HepG2 (cell line): ENCODE measurements at regions not wholly inside any gene's neighbourhood (a gene's known extent, or its start where the extent isn't known, plus 50 kb on each side); places are given as distances from the start of the nearest gene placed in this dataset.

Experiments
- CC2D1A ChIP-seq: sonication (generic); formaldehyde crosslinking; IDR thresholded peaks from 2 replicates; pipeline ENCODE4 v1.8.1; 2023; ENCODE audit warnings: mild to moderate bottlenecking, missing genetic modification reagents
- FIP1L1 ChIP-seq: fragments of 200-400 bp; formaldehyde crosslinking; IDR thresholded peaks from 2 replicates; pipeline ENCODE4 v1.6.1; 2018; ENCODE audit warnings: low read depth, mild to moderate bottlenecking, low read length, moderate library complexity, borderline replicate concordance; ENCODE audit not compliant: insufficient read depth
- HOXA9 ChIP-seq: sonication (generic); formaldehyde crosslinking; IDR thresholded peaks from 2 replicates; pipeline ENCODE4 v1.8.1; 2022; ENCODE audit warnings: missing genetic modification reagents, mild to moderate bottlenecking, moderate library complexity, borderline replicate concordance
- KLF6 ChIP-seq: IDR thresholded peaks from 2 replicates; pipeline ENCODE4 v1.8.0; 2016; ENCODE audit warnings: missing biosample characterization, missing genetic modification reagents
- KLF9 ChIP-seq: IDR thresholded peaks from 2 replicates; pipeline ENCODE4 v1.6.1; 2016; ENCODE audit warnings: low read depth
- NFYB ChIP-seq: sonication (generic); formaldehyde crosslinking; IDR thresholded peaks from 2 replicates; pipeline ENCODE4 v1.4.0; 2020; ENCODE audit warnings: missing genetic modification reagents
- SIX4 ChIP-seq: sonication (generic); formaldehyde crosslinking; IDR thresholded peaks from 2 replicates; pipeline ENCODE4 v1.4.0; 2020; ENCODE audit warnings: missing genetic modification reagents
- TMF1 ChIP-seq: sonication (generic); formaldehyde crosslinking; IDR thresholded peaks from 2 replicates; pipeline ENCODE4 v1.8.1; 2022; ENCODE audit warnings: low read depth, missing genetic modification reagents
- ZNF224 ChIP-seq: sonication (generic); formaldehyde crosslinking; IDR thresholded peaks from 2 replicates; pipeline ENCODE4 v1.5.0; 2020; ENCODE audit warnings: mild to moderate bottlenecking, missing genetic modification reagents
- ZNF326 ChIP-seq: sonication (generic); formaldehyde crosslinking; IDR thresholded peaks from 2 replicates; pipeline ENCODE4 v1.4.0; 2020; ENCODE audit warnings: missing genetic modification reagents, borderline replicate concordance
- ZNF549 ChIP-seq: sonication (generic); formaldehyde crosslinking; IDR thresholded peaks from 2 replicates; pipeline ENCODE4 v1.5.0; 2020; ENCODE audit warnings: missing genetic modification reagents
- TF ChIP-seq, protein P1 (sequence below): sonication (generic); formaldehyde crosslinking; IDR thresholded peaks from 2 replicates; pipeline ENCODE4 v1.5.0; 2020; ENCODE audit warnings: mild to moderate bottlenecking, missing genetic modification reagents
- TF ChIP-seq, protein P2 (sequence below), 2 experiments: fragments of 450-650 bp in 1 of 2; sonication (generic) in 1 of 2; formaldehyde crosslinking in 1 of 2; IDR thresholded peaks; 2 replicates each; pipeline versions ENCODE4 v1.6.1 to v1.8.0; 2016 to 2022; ENCODE audit warnings: antibody characterized with exemption in 1 of 2, mild to moderate bottlenecking in 1 of 2, missing genetic modification reagents in 1 of 2
- TF ChIP-seq, protein P3 (sequence below): sonication (generic); formaldehyde crosslinking; IDR thresholded peaks from 2 replicates; pipeline ENCODE4 v1.8.0; 2022; ENCODE audit warnings: missing genetic modification reagents, mild to moderate bottlenecking, inconsistent platforms, borderline replicate concordance
- TF ChIP-seq, protein P4 (sequence below): IDR thresholded peaks from 2 replicates; pipeline ENCODE4 v1.6.1; 2018; ENCODE audit warnings: missing genetic modification reagents

DNA sequence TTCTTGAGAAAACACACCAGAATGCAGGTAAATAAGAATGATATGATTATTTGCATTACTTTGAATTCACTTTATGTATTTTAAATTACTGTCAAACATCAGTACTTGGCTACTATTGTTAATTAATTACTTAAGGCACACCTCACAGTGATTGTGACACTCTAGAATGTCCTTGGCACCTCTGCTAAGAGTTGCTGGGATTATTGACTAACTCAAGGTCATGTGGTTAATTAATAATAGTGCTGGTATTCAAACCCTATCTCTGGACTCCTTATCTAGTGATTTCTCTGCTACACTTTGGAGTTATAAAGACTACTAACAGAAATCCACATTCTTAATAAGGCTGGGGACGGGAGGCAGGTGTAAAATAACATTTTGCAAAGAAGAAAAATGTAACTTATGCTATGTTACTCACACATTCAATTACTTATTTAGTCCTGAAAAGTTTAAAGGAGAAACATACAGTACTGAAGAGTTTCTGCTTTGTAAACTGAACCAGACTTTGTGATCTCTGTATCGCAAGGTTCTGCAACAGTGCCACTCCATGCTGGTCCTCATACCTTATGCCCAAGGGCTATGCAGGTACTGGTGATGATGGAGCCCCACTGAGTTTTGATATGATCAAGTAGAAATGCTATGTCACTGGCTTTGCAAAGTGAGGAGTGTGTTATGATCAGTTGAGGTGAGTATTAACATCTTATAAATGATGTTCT is 242.7 kb downstream of the MID1IP1 start (continued):
- TF ChIP-seq, protein P1, sequence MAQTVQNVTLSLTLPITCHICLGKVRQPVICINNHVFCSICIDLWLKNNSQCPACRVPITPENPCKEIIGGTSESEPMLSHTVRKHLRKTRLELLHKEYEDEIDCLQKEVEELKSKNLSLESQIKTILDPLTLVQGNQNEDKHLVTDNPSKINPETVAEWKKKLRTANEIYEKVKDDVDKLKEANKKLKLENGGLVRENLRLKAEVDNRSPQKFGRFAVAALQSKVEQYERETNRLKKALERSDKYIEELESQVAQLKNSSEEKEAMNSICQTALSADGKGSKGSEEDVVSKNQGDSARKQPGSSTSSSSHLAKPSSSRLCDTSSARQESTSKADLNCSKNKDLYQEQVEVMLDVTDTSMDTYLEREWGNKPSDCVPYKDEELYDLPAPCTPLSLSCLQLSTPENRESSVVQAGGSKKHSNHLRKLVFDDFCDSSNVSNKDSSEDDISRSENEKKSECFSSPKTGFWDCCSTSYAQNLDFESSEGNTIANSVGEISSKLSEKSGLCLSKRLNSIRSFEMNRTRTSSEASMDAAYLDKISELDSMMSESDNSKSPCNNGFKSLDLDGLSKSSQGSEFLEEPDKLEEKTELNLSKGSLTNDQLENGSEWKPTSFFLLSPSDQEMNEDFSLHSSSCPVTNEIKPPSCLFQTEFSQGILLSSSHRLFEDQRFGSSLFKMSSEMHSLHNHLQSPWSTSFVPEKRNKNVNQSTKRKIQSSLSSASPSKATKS: no peak
- no peak for TF ChIP-seq ZNF224 (CRISPR knock-in tag)
- no peak for TF ChIP-seq TMF1 (CRISPR knock-in tag)
- TF ChIP-seq SIX4: no peak
- TF ChIP-seq CC2D1A (CRISPR knock-in tag): no peak
- no peak for TF ChIP-seq FIP1L1
- no peak for TF ChIP-seq ZNF549 (CRISPR knock-in tag)
- no peak for TF ChIP-seq KLF9 (CRISPR knock-in tag)
- no peak for TF ChIP-seq ZNF326 (CRISPR knock-in tag)
- TF ChIP-seq KLF6: no peak
- no peak for TF ChIP-seq NFYB (CRISPR knock-in tag)
- TF ChIP-seq, protein P2, sequence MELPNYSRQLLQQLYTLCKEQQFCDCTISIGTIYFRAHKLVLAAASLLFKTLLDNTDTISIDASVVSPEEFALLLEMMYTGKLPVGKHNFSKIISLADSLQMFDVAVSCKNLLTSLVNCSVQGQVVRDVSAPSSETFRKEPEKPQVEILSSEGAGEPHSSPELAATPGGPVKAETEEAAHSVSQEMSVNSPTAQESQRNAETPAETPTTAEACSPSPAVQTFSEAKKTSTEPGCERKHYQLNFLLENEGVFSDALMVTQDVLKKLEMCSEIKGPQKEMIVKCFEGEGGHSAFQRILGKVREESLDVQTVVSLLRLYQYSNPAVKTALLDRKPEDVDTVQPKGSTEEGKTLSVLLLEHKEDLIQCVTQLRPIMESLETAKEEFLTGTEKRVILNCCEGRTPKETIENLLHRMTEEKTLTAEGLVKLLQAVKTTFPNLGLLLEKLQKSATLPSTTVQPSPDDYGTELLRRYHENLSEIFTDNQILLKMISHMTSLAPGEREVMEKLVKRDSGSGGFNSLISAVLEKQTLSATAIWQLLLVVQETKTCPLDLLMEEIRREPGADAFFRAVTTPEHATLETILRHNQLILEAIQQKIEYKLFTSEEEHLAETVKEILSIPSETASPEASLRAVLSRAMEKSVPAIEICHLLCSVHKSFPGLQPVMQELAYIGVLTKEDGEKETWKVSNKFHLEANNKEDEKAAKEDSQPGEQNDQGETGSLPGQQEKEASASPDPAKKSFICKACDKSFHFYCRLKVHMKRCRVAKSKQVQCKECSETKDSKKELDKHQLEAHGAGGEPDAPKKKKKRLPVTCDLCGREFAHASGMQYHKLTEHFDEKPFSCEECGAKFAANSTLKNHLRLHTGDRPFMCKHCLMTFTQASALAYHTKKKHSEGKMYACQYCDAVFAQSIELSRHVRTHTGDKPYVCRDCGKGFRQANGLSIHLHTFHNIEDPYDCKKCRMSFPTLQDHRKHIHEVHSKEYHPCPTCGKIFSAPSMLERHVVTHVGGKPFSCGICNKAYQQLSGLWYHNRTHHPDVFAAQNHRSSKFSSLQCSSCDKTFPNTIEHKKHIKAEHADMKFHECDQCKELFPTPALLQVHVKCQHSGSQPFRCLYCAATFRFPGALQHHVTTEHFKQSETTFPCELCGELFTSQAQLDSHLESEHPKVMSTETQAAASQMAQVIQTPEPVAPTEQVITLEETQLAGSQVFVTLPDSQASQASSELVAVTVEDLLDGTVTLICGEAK (IDR thresholded peaks at IDR 0.05): no peak
- TF ChIP-seq, protein P2 (CRISPR knock-in tag; IDR thresholded peaks at IDR 0.05): no peak
- TF ChIP-seq, protein P3, sequence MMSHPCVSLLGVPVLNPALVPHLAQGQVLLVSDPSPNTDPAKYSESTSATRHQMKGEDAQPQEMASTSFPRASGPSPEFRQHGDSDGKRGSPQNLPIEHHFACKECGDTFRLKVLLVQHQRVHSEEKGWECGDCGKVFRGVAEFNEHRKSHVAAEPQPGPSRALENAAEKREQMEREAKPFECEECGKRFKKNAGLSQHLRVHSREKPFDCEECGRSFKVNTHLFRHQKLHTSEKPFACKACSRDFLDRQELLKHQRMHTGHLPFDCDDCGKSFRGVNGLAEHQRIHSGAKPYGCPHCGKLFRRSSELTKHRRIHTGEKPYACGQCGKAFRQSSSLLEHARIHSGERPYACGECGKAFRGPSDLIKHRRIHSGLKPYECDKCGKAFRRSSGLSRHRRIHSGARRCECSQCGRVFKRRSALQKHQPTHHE (CRISPR knock-in tag): no peak
- no peak for TF ChIP-seq HOXA9 (CRISPR knock-in tag)
- TF ChIP-seq, protein P4, sequence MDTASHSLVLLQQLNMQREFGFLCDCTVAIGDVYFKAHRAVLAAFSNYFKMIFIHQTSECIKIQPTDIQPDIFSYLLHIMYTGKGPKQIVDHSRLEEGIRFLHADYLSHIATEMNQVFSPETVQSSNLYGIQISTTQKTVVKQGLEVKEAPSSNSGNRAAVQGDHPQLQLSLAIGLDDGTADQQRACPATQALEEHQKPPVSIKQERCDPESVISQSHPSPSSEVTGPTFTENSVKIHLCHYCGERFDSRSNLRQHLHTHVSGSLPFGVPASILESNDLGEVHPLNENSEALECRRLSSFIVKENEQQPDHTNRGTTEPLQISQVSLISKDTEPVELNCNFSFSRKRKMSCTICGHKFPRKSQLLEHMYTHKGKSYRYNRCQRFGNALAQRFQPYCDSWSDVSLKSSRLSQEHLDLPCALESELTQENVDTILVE: no peak
